ENCODE measurements at regions not wholly inside any gene's neighbourhood (a gene's known extent, or its start where the extent isn't known, plus 50 kb on each side); places are given as distances from the start of the nearest gene placed in this dataset.

- H2AFZ ChIP-seq (ENCODE audit: low read depth, low read length): no peak overlapping the region
- H3K4me1 ChIP-seq (ENCODE audit: low read length): no peaks in the 10 kb centered on the region
Measured at GRCh38 chr17:53390575-53390974, 432.2 kb upstream of the KIF2B start.

GRCh38 chr17:53387745-53388144 is 435.0 kb upstream of the KIF2B start:
- Histone ChIP-seq H3K4me2 (ENCODE audit: low read length) (no peak overlapping the region), H2AFZ (ENCODE audit: low read depth, low read length) (no peak overlapping the region), H3K27me3 (ENCODE audit: low read depth, low read length) (no peaks in the 10 kb centered on the region), H3K9me3 (ENCODE audit: insufficient read depth, low read length) (no peaks in the 10 kb centered on the region), H3K9ac (ENCODE audit: low read length) (no peak overlapping the region), H3K36me3 (replicated peaks; ENCODE audit: low read depth, low read length) (no peaks in the 10 kb centered on the region), H3K79me2 (ENCODE audit: low read length) (no peaks in the 10 kb centered on the region), H4K20me1 (ENCODE audit: insufficient read depth, low read length) (no peaks in the 10 kb centered on the region), H3K4me3 (ENCODE audit: low read length) (no peak overlapping the region), H3K4me1 (ENCODE audit: low read length) (no peaks in the 10 kb centered on the region), H3K27ac (ENCODE audit: low read length) (no peak overlapping the region)
- TF ChIP-seq CTCF (IDR thresholded peaks at IDR 0.05; ENCODE audit: low read depth, low read length) (no peak), EZH2phosphoT487 (IDR thresholded peaks at IDR 0.05; ENCODE audit: low read depth) (no peak)

More at GRCh38 chr17:53390575-53390974, 432.2 kb upstream of the KIF2B start:
- Histone ChIP-seq H3K27ac (ENCODE audit: low read length) (no peak overlapping the region), H3K27me3 (ENCODE audit: low read depth, low read length) (no peaks in the 10 kb centered on the region), H3K9me3 (ENCODE audit: insufficient read depth, low read length) (no peaks in the 10 kb centered on the region), H3K79me2 (ENCODE audit: low read length) (no peaks in the 10 kb centered on the region), H3K4me3 (ENCODE audit: low read length) (no peak overlapping the region), H3K4me2 (ENCODE audit: low read length) (no peak overlapping the region), H3K9ac (ENCODE audit: low read length) (no peak overlapping the region), H3K36me3 (replicated peaks; ENCODE audit: low read depth, low read length) (no peaks in the 10 kb centered on the region), H4K20me1 (ENCODE audit: insufficient read depth, low read length) (no peaks in the 10 kb centered on the region)
- TF ChIP-seq CTCF (IDR thresholded peaks at IDR 0.05; ENCODE audit: low read depth, low read length) (no peak), EZH2phosphoT487 (IDR thresholded peaks at IDR 0.05; ENCODE audit: low read depth) (no peak)

GRCh38 chr17:53353919-53354351 is 468.8 kb upstream of the KIF2B start:
- H3K9me3 ChIP-seq (ENCODE audit: insufficient read depth, low read length): no peaks in the 10 kb centered on the region
- no peak overlapping the region for H2AFZ ChIP-seq (ENCODE audit: low read depth, low read length)
- no peaks in the 10 kb centered on the region for H3K79me2 ChIP-seq (ENCODE audit: low read length)
- no peaks in the 10 kb centered on the region for H3K36me3 ChIP-seq (replicated peaks; ENCODE audit: low read depth, low read length)
- no peak overlapping the region for H3K9ac ChIP-seq (ENCODE audit: low read length)
- no peak overlapping the region for H3K27ac ChIP-seq (ENCODE audit: low read length)
- no peak overlapping the region for H3K4me2 ChIP-seq (ENCODE audit: low read length)
- H4K20me1 ChIP-seq (ENCODE audit: insufficient read depth, low read length): no peaks in the 10 kb centered on the region
- TF ChIP-seq CTCF (IDR thresholded peaks at IDR 0.05; ENCODE audit: low read depth, low read length) (no peak), EZH2phosphoT487 (IDR thresholded peaks at IDR 0.05; ENCODE audit: low read depth) (no peak)
- H3K27me3 ChIP-seq (ENCODE audit: low read depth, low read length): no peaks in the 10 kb centered on the region
- H3K4me1 ChIP-seq (ENCODE audit: low read length): no peaks in the 10 kb centered on the region
- H3K4me3 ChIP-seq (ENCODE audit: low read length): no peak overlapping the region

- TF ChIP-seq CTCF (IDR thresholded peaks at IDR 0.05; ENCODE audit: low read depth, low read length) (no peak), EZH2phosphoT487 (IDR thresholded peaks at IDR 0.05; ENCODE audit: low read depth) (no peak)
Measured at GRCh38 chr17:53344778-53345177, 477.9 kb upstream of the KIF2B start.

More at GRCh38 chr17:53344778-53345177, 477.9 kb upstream of the KIF2B start:
- Histone ChIP-seq H3K27ac (ENCODE audit: low read length) (no peak overlapping the region), H3K4me3 (ENCODE audit: low read length) (no peak overlapping the region), H3K9me3 (ENCODE audit: insufficient read depth, low read length) (no peaks in the 10 kb centered on the region), H3K4me1 (ENCODE audit: low read length) (no peaks in the 10 kb centered on the region), H3K36me3 (replicated peaks; ENCODE audit: low read depth, low read length) (no peaks in the 10 kb centered on the region), H3K4me2 (ENCODE audit: low read length) (no peak overlapping the region), H3K27me3 (ENCODE audit: low read depth, low read length) (no peaks in the 10 kb centered on the region), H2AFZ (ENCODE audit: low read depth, low read length) (no peak overlapping the region), H4K20me1 (ENCODE audit: insufficient read depth, low read length) (no peaks in the 10 kb centered on the region), H3K79me2 (ENCODE audit: low read length) (no peaks in the 10 kb centered on the region), H3K9ac (ENCODE audit: low read length) (no peak overlapping the region)
